PC-9 (cell line): ENCODE measurements at regions not wholly inside any gene's neighbourhood (a gene's known extent, or its start where the extent isn't known, plus 50 kb on each side); places are given as distances from the start of the nearest gene placed in this dataset.

Source experiments
- BruUV-seq: library from RNA; stranded (reverse); fragments of 400-500 nt; replicated peaks from 2 replicates; lab custom pipeline; 2021; lab: Mats Ljungman, UMichigan
- CTCF ChIA-PET: fragments of 300-600 bp; sonication (Branson Sonifier 250); formaldehyde crosslinking; loops from one replicate; lab custom pipeline; 2022; ENCODE audit warnings: antibody characterized with exemption; lab: Charles Lee
- POLR2A ChIA-PET: fragments of 300-600 bp; sonication (Branson Sonifier 250); formaldehyde crosslinking; loops from one replicate; lab custom pipeline; 2022; ENCODE audit warnings: antibody characterized with exemption; ENCODE audit not compliant: unreplicated experiment; lab: Charles Lee
- DNase-seq, 2 experiments: peaks; one replicate each; pipeline versions ENCODE4 v3.0.0 to v3.0.0-alpha.2; 2015 to 2022; ENCODE audit warnings: mixed read lengths in 1 of 2
- H2AFZ ChIP-seq: fragments of 200-600 bp; sonication (generic); 2 replicates; pipeline ENCODE4 v1.8.1; 2017; ENCODE audit warnings: antibody characterized with exemption
- H3F3A ChIP-seq: fragments of 200-600 bp; sonication (generic); 2 replicates; pipeline ENCODE4 v1.8.1; 2017; ENCODE audit warnings: antibody characterized with exemption, mild to moderate bottlenecking, low read depth; ENCODE audit not compliant: insufficient read depth
- H3K27ac ChIP-seq: fragments of 200-600 bp; sonication (generic); 2 replicates; pipeline ENCODE4 v1.6.1; 2016; ENCODE audit warnings: mixed run types
- H3K27me3 ChIP-seq: fragments of 200-600 bp; sonication (generic); 2 replicates; pipeline ENCODE4 v1.6.1; 2016; ENCODE audit warnings: low read depth, mixed run types; ENCODE audit not compliant: insufficient read depth
- H3K36me3 ChIP-seq: fragments of 200-600 bp; sonication (generic); 2 replicates; pipeline ENCODE4 v1.6.1; 2016; ENCODE audit warnings: low read depth, mixed run types
- H3K4me1 ChIP-seq: fragments of 200-600 bp; sonication (generic); replicated peaks from 2 replicates; pipeline ENCODE4 v1.6.1; 2016; ENCODE audit warnings: mixed run types; ENCODE audit not compliant: insufficient read depth
- H3K4me2 ChIP-seq: fragments of 200-600 bp; sonication (generic); 2 replicates; pipeline ENCODE4 v1.6.1; 2017; ENCODE audit warnings: mixed run types
- H3K4me3 ChIP-seq: fragments of 200-600 bp; sonication (generic); 2 replicates; pipeline ENCODE4 v1.6.1; 2016; ENCODE audit warnings: mixed run types
- H3K79me2 ChIP-seq: fragments of 200-600 bp; sonication (generic); 2 replicates; pipeline ENCODE4 v1.6.1; 2017; ENCODE audit warnings: low read depth, mixed run types
- H3K9me2 ChIP-seq: fragments of 200-600 bp; sonication (generic); 2 replicates; pipeline ENCODE4 v1.8.1; 2017; ENCODE audit warnings: mild to moderate bottlenecking; ENCODE audit not compliant: insufficient read depth
- H3K9me3 ChIP-seq: fragments of 200-600 bp; sonication (generic); 2 replicates; pipeline ENCODE4 v1.8.1; 2016; ENCODE audit warnings: low read depth; ENCODE audit not compliant: insufficient read depth
- H4K20me1 ChIP-seq: fragments of 200-600 bp; sonication (generic); 2 replicates; pipeline ENCODE4 v1.8.1; 2017; ENCODE audit not compliant: insufficient read depth
- EZH2 ChIP-seq: fragments of 200-600 bp; sonication (generic); IDR thresholded peaks from 2 replicates; pipeline ENCODE4 v1.8.0; 2017; ENCODE audit warnings: antibody characterized with exemption, low read depth
- intact Hi-C: fragments of 100-400 bp; cut with micrococcal nuclease; formaldehyde crosslinking; loops from one replicate; pipeline ENCODE4 v1.10.0; 2022; ENCODE audit not compliant: unreplicated experiment
- TF ChIP-seq, protein P1 (sequence below): fragments of 200-600 bp; sonication (generic); conservative IDR thresholded peaks from 2 replicates; pipeline ENCODE4 v1.6.1; 2017; ENCODE audit warnings: mixed run types, antibody characterized with exemption, mild to moderate bottlenecking, moderate library complexity

DNA sequence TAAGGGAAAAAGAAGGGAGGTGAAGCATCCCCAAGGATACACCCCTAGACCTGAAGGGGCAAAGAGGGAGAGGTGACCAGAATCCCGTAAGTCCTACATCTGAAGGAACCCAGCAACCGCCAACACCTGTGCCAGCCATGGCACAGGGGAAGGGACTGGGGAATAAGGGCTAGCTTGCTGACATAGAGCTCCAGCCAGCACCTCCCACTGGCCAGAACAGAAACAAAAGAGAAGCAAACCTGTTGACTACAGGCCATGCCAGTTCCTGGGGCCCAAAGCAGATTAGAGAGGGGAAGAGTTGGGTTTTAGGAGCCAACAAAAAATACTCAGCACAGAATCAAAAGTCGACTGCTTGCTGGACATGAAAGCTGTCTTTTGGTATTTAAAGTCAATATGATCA, 244.6 kb downstream of the SUCLG1 start:
- Histone ChIP-seq H2AFZ (no peak overlapping the region), H3K27me3 (no peaks in the 10 kb centered on the region), H3K27ac (no peak overlapping the region), H3K9me3 (no peaks in the 10 kb centered on the region), H4K20me1 (no peaks in the 10 kb centered on the region), H3K4me1 (no peaks in the 10 kb centered on the region), H3K9me2 (no peaks in the 10 kb centered on the region), H3K79me2 (no peaks in the 10 kb centered on the region), H3K4me2 (no peak overlapping the region), H3F3A (no peaks in the 10 kb centered on the region), H3K36me3 (no peaks in the 10 kb centered on the region), H3K4me3 (no peak overlapping the region)
- no TSS peak for BruUV-seq
- no peak for DNase-seq
- intact Hi-C loops = no loop called here
- CTCF ChIA-PET = no interaction called here
- POLR2A ChIA-PET = no interaction called here
- TF ChIP-seq, protein P1, sequence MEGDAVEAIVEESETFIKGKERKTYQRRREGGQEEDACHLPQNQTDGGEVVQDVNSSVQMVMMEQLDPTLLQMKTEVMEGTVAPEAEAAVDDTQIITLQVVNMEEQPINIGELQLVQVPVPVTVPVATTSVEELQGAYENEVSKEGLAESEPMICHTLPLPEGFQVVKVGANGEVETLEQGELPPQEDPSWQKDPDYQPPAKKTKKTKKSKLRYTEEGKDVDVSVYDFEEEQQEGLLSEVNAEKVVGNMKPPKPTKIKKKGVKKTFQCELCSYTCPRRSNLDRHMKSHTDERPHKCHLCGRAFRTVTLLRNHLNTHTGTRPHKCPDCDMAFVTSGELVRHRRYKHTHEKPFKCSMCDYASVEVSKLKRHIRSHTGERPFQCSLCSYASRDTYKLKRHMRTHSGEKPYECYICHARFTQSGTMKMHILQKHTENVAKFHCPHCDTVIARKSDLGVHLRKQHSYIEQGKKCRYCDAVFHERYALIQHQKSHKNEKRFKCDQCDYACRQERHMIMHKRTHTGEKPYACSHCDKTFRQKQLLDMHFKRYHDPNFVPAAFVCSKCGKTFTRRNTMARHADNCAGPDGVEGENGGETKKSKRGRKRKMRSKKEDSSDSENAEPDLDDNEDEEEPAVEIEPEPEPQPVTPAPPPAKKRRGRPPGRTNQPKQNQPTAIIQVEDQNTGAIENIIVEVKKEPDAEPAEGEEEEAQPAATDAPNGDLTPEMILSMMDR = no peak
- no peak for TF ChIP-seq EZH2

DNA sequence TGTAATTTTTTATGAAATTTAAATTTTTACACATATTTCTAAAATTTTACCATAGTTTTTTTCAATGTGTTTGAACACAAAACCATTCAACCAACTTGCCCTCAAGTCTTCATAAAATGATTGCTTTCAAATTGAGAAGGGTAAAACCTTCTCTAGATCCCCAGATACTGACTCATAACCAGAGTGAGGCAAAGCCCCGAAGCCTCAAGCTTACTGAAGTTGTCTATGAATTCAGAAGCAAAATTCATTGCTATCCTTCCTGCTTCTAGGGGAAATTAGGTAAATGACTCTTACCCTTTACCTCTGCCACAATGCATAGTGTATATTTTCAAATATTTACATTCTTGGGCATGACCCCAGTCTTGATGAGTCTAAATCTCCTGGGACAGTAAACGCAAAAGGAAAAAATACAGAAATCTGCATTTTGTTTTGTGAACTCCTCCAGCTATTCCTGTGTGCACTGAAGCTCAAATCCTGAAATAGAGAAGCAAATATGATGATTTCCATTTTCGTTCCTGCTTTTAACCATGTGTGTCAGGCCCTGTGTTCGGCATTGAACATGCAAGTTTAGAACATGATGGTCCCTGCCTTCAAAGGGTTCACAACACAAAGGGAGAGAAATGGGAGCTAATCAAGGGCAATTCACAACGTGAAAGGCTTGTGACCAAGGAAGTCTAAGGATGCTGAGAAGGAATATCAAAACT, 246.3 kb downstream of the SUCLG1 start:
- CTCF ChIA-PET = no interaction called here
- no peaks in the 10 kb centered on the region for H3K4me1 ChIP-seq
- H3K4me2 ChIP-seq = no peak overlapping the region
- BruUV-seq = no TSS peak
- TF ChIP-seq EZH2 = no peak
- TF ChIP-seq, protein P1 = no peak
- H3K9me2 ChIP-seq = no peaks in the 10 kb centered on the region
- H3K79me2 ChIP-seq = no peaks in the 10 kb centered on the region
- H3K27ac ChIP-seq = no peak overlapping the region
- no peak overlapping the region for H2AFZ ChIP-seq
- no peaks in the 10 kb centered on the region for H3K27me3 ChIP-seq
- POLR2A ChIA-PET = no interaction called here
- H4K20me1 ChIP-seq = no peaks in the 10 kb centered on the region
- H3K4me3 ChIP-seq = no peak overlapping the region
- H3F3A ChIP-seq = no peaks in the 10 kb centered on the region
- H3K36me3 ChIP-seq = no peaks in the 10 kb centered on the region
- no peaks in the 10 kb centered on the region for H3K9me3 ChIP-seq
- intact Hi-C loops = no loop called here
- no peak for DNase-seq

DNA sequence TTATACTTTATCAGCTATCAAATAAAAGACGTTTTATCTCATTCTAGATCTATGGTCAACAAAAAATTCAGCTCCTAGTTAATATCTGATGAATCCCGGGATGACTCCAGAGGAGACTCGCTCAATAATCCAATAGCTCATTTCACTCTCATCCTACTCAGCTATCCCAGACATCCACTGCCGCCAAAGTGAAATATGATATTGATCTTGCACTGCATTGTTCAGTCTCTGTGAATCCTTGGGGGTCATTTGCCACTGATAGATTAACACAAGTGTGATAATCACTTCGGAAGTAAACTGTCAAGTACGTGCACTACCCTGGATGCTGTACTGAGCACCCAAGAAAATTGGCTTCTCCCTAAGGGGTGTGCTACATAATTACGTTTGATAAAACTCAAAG, 249.1 kb downstream of the SUCLG1 start:
- no peak for DNase-seq

More for the DNA sequence above, 249.1 kb downstream of the SUCLG1 start:
- TF ChIP-seq EZH2 = no peak
- TF ChIP-seq, protein P1 = no peak
- no peaks in the 10 kb centered on the region for H3K79me2 ChIP-seq
- H2AFZ ChIP-seq = no peak overlapping the region
- H3K4me3 ChIP-seq = no peak overlapping the region
- H3K4me1 ChIP-seq = no peaks in the 10 kb centered on the region
- no peaks in the 10 kb centered on the region for H3K9me3 ChIP-seq
- H3K27me3 ChIP-seq = no peaks in the 10 kb centered on the region
- ChIA-PET POLR2A (no interaction called here), CTCF (no interaction called here)
- H4K20me1 ChIP-seq = no peaks in the 10 kb centered on the region
- no TSS peak for BruUV-seq
- H3K36me3 ChIP-seq = no peaks in the 10 kb centered on the region
- no peak overlapping the region for H3K27ac ChIP-seq
- H3K9me2 ChIP-seq = no peaks in the 10 kb centered on the region
- intact Hi-C loops = no loop called here
- H3K4me2 ChIP-seq = no peak overlapping the region
- H3F3A ChIP-seq = no peaks in the 10 kb centered on the region
